Mucosa of descending colon (tissue), 3 donors: ENCODE measurements at regions not wholly inside any gene's neighbourhood (a gene's known extent, or its start where the extent isn't known, plus 50 kb on each side); places are given as distances from the start of the nearest gene placed in this dataset.

ENCODE experiments used
- ATAC-seq: fragments of 200-7000 bp; cut with Tn5 transposase; one replicate; pipeline ENCODE4 v1.9.1; 2020; ENCODE audit warnings: mild to moderate bottlenecking, moderate library complexity
- DNase-seq, 3 donors: peaks; one replicate each; pipeline ENCODE4 v3.0.0-alpha.2; 2020
- H3K36me3 ChIP-seq: fragments of 200-600 bp; one replicate; pipeline ENCODE4 v1.8.0; 2021; ENCODE audit warnings: low read depth, mild to moderate bottlenecking
- H3K4me1 ChIP-seq: fragments of 200-600 bp; one replicate; pipeline ENCODE4 v1.8.0; 2021; ENCODE audit warnings: low read depth, mild to moderate bottlenecking
- H3K4me3 ChIP-seq: fragments of 200-600 bp; one replicate; pipeline ENCODE4 v1.8.0; 2021; ENCODE audit warnings: mild to moderate bottlenecking
- H3K9me3 ChIP-seq: fragments of 200-600 bp; one replicate; pipeline ENCODE4 v1.8.0; 2021; ENCODE audit warnings: mild to moderate bottlenecking
- CTCF ChIP-seq: fragments of 200-600 bp; IDR thresholded peaks from one replicate; pipeline ENCODE4 v1.8.0; 2022; ENCODE audit warnings: antibody characterized with exemption, mild to moderate bottlenecking
- intact Hi-C, 2 donors: fragments of 100-400 bp; cut with DNase I in 1 of 2; cut with micrococcal nuclease in 1 of 2; formaldehyde crosslinking; loops; one replicate each; pipeline versions ENCODE4 v1.11.0 to v1.11.1; 2022; cut with DNase I, micrococcal nuclease
- donor health status: DM: no; HTN: no; CAD: no; lungs with moderate emphysema.
- donor health status: DM: no; HTN: no; CAD: no.
- donor health status: DM: no; HTN: yes; CAD: no.

GRCh38 chr1:101365186-101365585, 128.4 kb downstream of the S1PR1 start:
- H3K9me3 ChIP-seq: no peaks in the 10 kb centered on the region
- no peak for DNase-seq
- intact Hi-C loops: no loop called here
- H3K4me3 ChIP-seq: no peak overlapping the region
- ATAC-seq: no peak
- no peaks in the 10 kb centered on the region for H3K4me1 ChIP-seq
- TF ChIP-seq CTCF: no peak
- no peaks in the 10 kb centered on the region for H3K36me3 ChIP-seq

GRCh38 chr1:101365878-101366277, 129.1 kb downstream of the S1PR1 start:
- intact Hi-C loops: no loop called here
- no peak overlapping the region for H3K4me3 ChIP-seq
- no peak for ATAC-seq
- TF ChIP-seq CTCF: no peak
- H3K9me3 ChIP-seq: no peaks in the 10 kb centered on the region
- H3K4me1 ChIP-seq: no peaks in the 10 kb centered on the region
- H3K36me3 ChIP-seq: no peaks in the 10 kb centered on the region
- DNase-seq: no peak

GRCh38 chr1:101366513-101367215, 129.8 kb downstream of the S1PR1 start:
- ATAC-seq: no peak
- no peaks in the 10 kb centered on the region for H3K9me3 ChIP-seq
- H3K36me3 ChIP-seq: no peaks in the 10 kb centered on the region
- no peak overlapping the region for H3K4me3 ChIP-seq
- no peaks in the 10 kb centered on the region for H3K4me1 ChIP-seq
- no peak for TF ChIP-seq CTCF
- intact Hi-C loops: no loop called here
- DNase-seq: no peak

- intact Hi-C loops: no loop called here
- no peak overlapping the region for H3K4me3 ChIP-seq
- H3K4me1 ChIP-seq: no peaks in the 10 kb centered on the region
- H3K9me3 ChIP-seq: no peaks in the 10 kb centered on the region
- TF ChIP-seq CTCF: no peak
- no peak for DNase-seq
- no peaks in the 10 kb centered on the region for H3K36me3 ChIP-seq
- no peak for ATAC-seq
Measured at GRCh38 chr1:101367630-101368029, 130.8 kb downstream of the S1PR1 start.

- TF ChIP-seq CTCF: no peak
- H3K4me3 ChIP-seq: no peak overlapping the region
- ATAC-seq: no peak
- H3K36me3 ChIP-seq: no peaks in the 10 kb centered on the region
- no peak for DNase-seq
- H3K9me3 ChIP-seq: no peaks in the 10 kb centered on the region
- H3K4me1 ChIP-seq: no peaks in the 10 kb centered on the region
- intact Hi-C loops: no loop called here
Measured at GRCh38 chr1:101370488-101370887, 133.7 kb downstream of the S1PR1 start.

DNA sequence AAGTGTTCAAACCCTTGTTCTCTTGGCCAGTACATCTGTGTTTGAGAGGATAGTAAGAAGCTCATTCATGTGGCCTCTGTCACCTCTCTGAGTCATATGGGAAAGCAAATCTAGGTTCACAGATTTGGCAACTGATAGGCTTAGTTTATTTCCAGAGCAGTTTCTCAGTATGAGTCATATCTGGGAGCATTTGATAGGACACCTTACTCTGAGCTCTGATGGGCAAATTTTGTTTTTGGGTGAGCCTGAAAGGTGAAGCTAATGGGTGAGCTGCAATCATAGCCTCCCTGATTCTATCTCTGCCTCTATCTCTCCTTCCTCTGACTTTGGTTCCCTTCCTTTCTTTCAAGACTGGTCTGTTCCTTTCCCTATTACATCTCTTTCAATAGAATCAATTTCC, 134.4 kb downstream of the S1PR1 start:
- Histone ChIP-seq H3K4me3 (no peak overlapping the region), H3K4me1 (no peaks in the 10 kb centered on the region), H3K9me3 (no peaks in the 10 kb centered on the region), H3K36me3 (no peaks in the 10 kb centered on the region)
- intact Hi-C loops: no loop called here
- no peak for TF ChIP-seq CTCF
- DNase-seq: no peak
- ATAC-seq: no peak
